Stimulated activated CD8-positive, alpha-beta memory T cell treated with anti-CD3 and anti-CD28 coated beads, Interleukin-15, amount 100 ng/mL, for 1 hour (primary cell): ENCODE measurements at regions not wholly inside any gene's neighbourhood (a gene's known extent, or its start where the extent isn't known, plus 50 kb on each side); places are given as distances from the start of the nearest gene placed in this dataset.
"Not testable (repeated sequence)": the region's sequence is repeated elsewhere in the genome, so short reads cannot be mapped to it uniquely, and the experiment has no call there.

ENCODE experiments used
- DNase-seq: peaks from one replicate; pipeline ENCODE4 v3.0.0-alpha.2; 2020; ENCODE audit warnings: low read depth

DNA sequence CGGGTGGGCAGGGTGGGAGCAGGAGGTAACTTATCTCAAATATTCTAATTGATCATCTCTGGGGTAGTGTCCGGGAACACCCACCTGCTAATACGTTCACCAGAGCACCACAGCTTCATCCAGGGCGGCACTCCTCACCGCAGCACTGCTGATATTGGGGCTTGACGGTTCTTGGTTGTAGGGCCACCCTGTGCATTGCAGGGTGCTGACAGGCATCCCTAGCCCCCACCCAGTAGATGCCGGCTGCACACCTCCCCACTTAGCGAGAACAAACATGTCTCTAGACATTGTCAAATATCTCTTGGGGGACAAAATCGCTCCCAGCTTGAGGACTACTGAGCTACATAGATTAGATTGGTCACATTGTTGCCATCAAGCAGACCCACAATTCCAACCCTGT, 73.9 kb upstream of the WASF3 start:
- no peak for DNase-seq

DNA sequence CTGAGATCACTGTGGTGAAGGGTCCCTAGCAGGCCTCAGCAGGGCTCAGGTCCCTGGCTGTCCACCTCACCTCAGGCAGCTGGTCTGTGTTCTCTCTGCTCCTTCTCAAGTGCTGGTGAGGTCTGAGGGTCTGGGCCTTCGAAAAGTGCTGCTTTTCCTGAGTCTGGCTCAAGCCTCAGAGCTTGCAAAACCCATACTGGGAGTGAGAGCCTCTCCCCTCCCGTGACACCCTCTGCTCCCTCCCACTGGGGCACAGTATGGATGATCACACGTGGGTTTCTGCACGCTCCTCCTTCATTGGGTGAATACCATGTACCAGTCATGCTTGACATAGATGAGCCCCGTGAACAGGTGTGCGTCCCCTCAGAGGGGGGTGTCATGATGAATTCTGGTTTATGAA, 73.3 kb upstream of the WASF3 start:
- DNase-seq, result no peak

DNA sequence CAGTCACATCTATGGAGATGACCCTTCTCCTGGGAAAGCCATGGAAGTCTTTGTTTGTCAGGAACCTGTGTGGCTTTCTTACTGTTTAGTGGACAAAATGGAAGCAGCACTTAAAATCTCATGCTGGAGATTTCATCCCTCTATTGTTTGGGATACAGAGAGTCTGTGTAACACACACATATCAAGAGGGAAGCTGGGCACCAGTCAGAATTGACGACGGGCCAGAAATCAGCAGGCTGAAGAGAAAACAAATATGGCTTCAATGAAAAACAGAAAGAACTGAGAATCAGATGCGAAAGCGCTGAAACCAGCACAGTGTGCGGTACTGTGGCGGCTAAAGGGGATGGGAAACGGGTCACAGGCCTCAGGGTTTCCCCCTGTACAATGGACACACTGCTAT, 72.2 kb upstream of the WASF3 start:
- no peak for DNase-seq

DNA sequence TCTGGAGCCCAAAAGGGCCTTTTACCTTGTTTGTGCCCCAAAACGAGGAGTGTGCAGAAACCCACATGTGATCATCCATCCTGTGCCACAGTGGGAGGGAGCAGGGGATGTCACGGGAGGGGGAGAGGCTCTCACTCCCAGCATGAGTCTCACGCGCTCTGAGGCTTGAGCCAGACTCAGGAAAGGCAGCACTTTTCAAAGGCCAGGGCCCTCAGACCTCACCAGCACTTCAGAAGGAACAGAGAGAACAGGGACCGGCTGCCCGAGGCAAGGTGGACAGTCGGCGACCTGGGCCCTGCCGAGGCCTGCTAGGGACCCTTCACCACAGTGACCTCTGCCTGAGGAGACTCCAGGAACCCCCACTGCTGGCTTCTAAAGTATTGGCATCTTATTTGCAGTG, 71.7 kb upstream of the WASF3 start:
- DNase-seq, result no peak

DNA sequence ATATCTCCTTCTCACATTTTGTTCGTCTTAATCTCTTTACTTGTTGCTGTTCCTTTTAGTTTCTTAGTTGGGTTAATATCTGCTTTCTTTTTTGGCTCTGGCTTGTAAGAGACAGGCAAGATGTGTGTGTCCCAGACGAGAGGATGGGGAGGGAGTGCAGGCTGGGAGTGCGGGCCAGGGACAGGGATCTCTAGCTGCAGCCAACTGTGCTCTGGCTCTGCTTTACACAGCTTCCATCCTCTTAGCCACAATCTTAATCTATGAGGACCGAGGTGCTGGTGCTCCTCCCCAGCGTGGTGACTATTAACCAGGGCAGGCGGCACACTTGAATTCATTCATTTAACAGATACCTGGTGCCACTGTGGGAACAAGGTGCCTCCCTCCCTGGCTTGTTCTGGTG, 70.9 kb upstream of the WASF3 start:
- no peak for DNase-seq

DNA sequence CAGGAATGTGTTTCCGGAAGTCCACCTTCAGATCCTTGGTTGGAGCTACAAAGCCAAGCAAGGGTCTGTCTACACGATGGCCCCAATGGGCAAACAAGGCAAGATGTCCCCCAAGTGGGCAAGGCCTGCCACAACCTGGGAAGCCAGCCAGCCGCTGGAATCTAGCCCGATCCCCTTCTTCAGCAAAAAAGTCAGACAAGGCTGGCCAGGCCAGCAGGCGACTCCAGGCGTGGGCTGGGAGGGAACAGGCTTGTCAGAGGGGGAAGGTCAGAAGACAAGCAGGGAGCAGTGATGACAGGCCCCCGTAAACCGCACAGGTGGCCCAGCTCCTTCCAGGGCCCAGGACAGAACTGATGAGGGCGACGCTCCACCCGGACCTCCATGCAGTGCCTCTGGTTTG, 69.7 kb upstream of the WASF3 start:
- DNase-seq, result no peak

DNA sequence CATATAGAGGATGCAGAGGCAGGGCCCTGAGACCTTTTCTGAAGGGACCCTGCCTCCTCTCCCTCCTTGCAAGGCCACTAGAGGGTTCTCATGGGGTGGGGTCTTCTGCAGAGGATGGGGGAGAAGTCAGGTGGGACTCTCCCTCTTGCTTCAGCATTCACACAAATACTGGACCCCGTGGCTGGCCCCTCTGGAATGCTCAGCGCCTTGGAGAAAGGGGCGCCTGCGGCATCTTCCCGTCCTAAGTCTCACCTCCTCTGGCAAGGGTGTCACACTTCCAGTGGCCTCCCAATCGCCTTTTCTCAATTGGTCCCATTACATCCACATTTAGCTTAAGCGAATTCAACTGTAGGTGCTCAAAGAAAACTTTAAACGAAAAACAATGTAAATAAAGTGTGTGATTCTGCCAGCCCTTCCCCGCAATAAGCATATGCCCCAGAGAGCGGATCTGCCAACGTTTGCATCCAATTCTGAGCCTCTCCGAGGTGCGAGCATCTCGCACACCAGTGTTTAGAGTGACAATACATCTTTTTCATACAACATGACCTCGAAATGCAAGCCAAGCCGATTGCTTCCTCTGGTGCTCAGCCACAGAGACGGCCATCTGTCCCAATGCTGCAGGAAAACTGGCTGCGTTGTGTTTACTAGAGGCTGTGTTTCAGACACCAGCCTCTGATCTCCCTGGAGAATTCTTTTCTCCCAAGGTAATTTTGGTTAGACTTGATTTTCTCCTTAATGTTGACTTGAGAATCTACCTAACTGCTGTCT, 69.1 kb upstream of the WASF3 start:
- DNase-seq, result no peak

DNA sequence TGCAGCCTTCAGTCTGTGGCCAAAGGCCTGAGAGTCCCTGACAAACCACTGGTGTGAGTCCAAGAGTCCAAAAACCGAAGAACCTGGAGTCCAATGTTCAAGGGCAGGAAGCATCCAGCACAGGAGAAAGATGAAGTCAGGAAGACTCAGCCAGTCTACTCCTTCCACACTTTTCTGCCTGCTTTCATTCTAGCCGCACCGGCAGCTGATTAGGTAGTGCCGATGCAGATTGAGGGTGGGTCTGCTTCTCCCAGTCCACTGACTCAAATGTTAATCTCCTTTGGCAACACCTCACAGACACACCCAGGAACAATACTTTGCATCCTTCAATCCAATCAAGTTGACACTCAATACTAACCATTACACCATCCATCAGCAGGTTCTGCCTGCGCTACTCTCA, 65.2 kb upstream of the WASF3 start:
- DNase-seq, result not testable (repeated sequence)

DNA sequence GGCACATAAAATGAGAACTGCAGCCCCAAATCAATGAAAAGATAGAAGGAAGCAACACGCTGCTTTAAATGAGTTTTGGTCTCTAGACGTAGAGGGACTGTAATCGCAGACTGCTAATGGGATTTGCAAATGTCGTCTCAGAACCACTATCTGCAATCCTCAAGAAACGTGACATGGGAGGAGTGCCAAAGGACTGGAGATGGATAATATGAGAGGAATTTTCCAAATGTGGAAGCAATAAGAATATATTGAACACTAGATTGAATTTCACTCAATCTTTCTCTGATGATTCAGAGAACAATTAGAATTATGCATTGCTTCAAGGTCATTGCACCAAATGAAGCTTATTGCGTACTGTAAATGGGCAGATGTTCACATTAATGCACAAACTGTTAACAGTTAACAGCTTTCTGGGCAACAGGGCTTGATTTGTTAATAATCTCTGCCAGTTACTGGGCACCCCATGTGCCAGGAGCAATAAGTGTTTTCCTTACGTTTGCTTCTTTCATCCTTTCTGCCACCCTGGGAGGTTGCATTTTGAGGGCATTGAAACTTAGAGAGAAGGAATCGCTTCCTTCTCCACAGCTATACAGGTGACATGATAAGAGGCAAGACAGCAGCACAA, 62.8 kb upstream of the WASF3 start:
- DNase-seq, result no peak

DNA sequence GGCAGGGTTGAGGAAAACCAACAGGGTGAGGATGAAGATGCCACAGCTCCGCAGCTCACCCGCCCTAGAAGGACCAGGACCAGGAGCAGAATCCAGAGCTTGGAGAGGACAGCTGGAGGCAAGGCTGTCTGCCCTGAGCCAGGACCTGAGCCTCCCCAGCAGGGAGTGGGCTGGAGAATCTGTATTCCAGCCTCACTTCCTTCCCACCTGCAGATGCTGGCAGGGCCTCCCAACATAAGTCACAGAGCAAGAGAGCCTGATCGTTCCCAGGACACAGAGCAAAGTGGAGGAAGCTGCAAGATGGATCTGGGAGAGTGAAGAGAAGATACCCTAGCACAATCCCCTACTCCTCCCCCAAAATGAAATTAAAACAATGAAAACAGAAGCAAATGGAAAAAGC, 61.7 kb upstream of the WASF3 start:
- DNase-seq, result no peak

DNA sequence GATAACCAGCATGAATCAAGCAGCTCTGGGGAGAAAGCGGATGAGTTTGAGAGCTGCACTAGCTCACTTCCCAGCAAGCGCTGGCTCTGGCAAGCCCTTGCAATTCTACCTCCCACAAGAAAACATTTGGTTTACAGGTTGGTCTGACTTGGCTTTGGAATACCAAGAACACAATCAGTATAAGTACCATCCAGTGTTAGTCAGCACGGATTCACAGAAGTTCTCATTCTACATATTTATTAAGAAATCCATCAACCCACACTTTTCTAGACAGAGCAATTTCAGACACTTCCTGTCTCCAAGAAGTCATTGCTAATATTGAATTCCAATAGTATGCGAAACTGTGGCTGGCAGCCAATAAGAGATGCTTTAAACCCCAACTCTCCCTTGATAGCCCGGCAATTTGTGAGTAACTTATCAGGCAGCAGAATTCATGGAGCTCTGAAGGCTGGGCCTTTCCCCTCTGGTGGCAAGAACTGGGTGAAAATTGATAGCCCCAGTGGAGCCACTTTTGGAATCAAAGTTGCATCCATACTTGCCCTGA, 59.4 kb upstream of the WASF3 start:
- no peak for DNase-seq

DNA sequence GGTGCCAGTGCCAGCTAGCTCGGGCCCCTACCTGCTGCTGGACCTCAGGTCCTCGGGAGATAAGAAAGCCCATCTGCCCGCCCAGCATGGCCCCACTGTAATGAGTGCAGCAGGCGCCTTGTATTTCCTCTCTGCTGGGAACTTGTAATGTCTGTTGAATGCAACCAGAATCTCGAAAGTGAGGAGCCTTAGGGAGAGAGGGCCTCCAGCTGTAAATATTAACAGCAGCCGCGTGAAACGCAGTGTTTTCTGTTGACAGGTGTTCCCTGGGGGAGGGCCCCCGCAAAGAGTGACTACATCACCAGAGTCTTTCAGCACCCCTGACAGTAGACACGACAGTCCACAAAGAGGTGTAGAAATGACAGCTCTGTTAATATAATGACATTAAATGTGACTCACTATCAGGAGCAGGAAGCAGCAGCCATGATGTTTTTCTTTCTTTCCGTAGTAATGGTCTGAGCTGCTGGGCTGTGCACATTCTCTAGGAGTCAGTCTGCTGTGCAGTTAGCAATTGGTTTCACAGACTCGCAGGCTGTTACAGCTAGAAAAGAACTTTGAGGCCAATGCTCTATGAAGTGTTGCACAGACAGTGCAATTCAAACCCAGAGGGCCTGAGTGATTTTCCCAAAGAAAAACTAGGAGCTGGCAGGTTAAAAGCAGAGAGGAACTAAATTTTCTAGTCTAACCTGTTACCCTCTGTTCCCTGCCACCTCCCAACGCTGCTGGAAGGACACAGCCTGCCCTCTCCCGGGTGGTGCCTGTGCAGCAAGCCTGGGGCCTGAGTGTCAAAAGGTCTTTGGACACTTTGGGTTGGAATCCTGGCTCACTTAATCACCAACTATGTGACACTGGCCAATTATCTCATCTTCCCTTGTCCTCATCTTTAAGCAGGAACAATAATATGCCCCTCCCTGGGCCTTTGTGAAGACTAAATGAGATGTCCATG, 58.6 kb upstream of the WASF3 start:
- DNase-seq, result no peak

DNA sequence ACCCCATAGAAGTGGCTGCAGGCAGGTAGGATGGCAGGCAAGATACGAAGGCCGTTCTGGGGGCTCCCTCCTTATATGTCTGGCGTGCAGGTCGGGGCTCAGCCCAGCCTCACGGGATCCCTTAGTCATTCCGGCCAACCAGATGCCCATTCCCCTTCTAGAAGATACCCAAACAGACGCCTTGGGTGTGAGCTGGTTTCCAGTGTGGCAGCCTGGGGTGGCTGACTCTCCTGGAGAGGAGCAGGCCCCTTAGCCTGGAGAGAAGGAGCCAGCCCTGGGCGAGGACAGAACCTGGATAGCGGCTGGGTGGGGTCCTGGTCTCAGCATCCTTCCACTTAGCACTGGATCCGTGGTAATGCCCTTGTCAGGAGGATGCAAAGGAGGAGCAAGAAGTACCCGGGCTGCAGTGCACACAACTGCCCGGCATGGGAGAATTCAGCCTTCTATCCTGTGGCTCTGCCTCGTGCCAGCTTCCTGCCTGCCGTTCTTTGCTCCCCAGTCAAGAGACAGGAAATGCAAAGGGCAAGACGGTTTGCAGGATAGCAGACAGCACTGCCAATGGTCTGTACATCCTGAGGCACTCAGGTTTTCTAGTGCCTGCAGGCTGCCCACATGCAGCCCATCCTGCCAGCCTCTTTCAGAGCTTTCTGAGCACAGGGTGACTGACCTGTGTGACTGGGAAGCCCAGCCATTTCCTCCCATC, 56.7 kb upstream of the WASF3 start:
- DNase-seq, result no peak

DNA sequence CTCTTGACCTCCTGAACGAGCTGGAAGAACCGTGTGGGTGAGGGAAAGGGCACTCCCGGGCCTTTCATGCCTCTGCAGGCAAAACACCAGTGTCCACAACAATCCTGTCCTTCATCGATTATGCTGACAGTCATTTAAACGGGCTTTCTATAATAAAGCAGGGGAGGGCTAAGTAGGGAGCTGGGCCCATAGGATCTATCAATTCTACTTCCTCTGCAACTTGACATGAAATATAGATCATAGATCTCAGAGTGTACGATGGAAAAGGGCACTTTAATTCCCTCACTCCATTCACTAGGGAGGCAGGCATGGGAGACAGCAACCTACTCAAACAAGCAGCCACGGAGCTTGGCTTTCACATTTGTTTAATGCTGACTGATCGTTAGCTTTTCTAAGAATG, 55.8 kb upstream of the WASF3 start:
- DNase-seq, result no peak

DNA sequence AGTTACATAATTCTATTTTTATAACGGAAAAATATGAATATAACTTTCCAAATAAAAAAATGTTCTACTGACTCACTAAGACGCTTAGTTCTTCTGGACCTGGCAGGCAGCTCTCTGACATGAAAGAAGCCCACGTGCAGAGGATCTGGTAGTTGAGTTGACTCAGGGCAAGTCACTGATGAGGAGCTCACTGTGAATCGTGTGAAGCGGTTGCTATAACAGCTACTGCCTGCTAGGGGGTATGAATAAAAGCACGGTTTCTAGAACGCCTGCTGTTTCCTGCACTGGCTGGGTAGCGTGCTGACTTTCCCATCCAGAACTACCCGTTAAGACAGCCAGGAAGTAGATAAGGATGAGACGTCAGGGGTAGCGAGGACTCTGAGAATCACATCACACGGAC, 54.7 kb upstream of the WASF3 start:
- DNase-seq, result no peak

DNA sequence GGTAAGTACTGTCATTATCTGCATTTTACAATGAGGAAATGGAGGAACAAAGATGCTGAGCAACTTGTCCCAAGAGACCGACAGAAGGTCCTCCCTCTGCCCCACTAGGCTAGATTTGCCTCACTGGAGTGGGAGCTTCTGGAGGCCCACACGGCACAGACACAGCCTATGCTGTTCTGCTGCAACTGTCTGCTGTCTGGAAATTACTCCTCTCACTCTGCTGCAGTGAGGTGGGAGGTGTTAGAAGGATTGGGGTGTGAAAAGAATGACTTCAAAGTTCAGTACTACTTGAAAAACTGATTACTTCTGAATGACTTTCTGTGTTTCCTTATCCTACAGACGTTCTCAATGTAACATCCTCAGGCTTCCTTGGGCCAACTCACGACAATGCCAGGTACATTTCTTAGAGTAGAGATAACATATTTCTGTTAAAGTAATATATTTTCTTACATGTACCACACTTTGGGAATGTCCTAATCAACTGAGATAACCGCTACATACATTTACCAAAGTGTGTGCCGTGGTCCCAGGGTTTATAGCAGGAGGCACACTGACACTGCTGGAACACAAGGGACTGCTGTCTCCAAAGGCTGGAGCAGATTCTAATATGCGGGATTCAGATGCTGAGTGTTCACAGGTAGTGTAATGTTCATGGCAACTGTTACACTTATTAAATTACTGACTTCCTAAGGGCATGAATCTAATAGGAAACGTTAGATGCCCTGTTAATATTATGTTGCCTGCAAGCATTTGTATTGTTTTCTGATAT, 53.5 kb upstream of the WASF3 start:
- no peak for DNase-seq
